ENCODE measurements at regions not wholly inside any gene's neighbourhood (a gene's known extent, or its start where the extent isn't known, plus 50 kb on each side); places are given as distances from the start of the nearest gene placed in this dataset.

GRCh38 chr7:106466867-106467266 lies 182.1 kb upstream of the NAMPT start:
- Histone ChIP-seq H3K9me3 (no peaks in the 10 kb centered on the region), H3K27ac (no peak overlapping the region), H3K27me3 (no peaks in the 10 kb centered on the region), H3K36me3 (no peaks in the 10 kb centered on the region), H3K4me1 (peaks cover 0 to 6% (median 0%) of the 10 kb centered on the region in 4 donors), H3K4me3 (no peak overlapping the region)
- TF ChIP-seq POLR2AphosphoS5 (IDR thresholded peaks at IDR 0.05): no peak
- TF ChIP-seq CTCF (IDR thresholded peaks at IDR 0.05): no peak
- no peak for TF ChIP-seq EP300 (IDR thresholded peaks at IDR 0.05; ENCODE audit: low read depth)
- no peak for TF ChIP-seq POLR2A (IDR thresholded peaks at IDR 0.05)
- WGBS, 2 donors (ENCODE audit: low coverage in 1 of 2): 62 to 81% methylated on average over 5 of the region's 5 CpGs
- intact Hi-C loops (cut with DNase I; ENCODE audit: low total_unique reads) (no loop called here), in situ Hi-C loops (cut with MboI; ENCODE audit: low pct_ligation_motif_present in 1 of 4, low pct_unique_long_range_greater_than_20kb in 1 of 4, low sequenced_read_pairs in 3 of 4) (loop anchor here in 2 of 4 donors (5.0 to 10.0 kb wide), 2 partner anchors 290 to 292 kb away; no protein-coding TSS in a partner anchor)
- DNase-seq: no peak

DNA sequence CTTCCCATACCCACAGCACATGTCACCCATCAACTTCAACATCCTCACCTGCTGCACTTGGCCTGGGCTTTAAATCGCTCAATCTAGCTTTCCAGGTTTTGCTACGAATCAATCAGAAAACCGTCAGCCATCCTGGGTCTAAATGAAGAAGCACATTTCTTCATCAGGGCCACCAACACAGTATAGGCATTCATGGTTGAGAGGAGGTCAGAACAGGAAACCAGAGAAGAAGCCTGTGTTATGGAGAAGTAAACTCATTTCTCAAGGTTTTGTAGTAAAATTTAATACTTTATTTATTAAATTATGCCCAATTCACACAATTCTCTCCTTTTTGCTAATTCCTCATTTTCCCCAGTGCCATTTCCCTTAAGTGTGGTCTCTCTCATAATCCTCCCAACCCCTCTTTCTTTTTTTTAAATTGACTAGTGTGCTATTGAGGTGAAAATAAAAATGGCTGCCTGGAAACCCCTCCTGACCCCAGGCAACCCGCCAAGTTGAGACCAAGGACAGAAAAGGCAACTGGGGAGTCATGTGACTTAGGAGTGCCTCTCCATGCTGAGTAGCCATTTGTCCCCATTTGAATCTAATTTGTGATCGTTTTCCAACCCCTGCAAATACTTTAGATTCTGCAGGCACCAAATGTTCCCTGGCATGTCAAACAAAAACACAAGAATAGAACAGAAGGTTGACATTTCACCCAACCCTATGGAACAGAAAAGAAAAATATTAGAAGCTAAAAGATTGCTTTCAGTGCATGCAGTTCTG lies 181.1 kb upstream of the NAMPT start:
- WGBS, 2 donors (ENCODE audit: low coverage in 1 of 2): 83 to 84% methylated on average over 4 to 5 of the region's 5 CpGs
- in situ Hi-C loops (cut with MboI; ENCODE audit: low pct_ligation_motif_present in 1 of 4, low pct_unique_long_range_greater_than_20kb in 1 of 4, low sequenced_read_pairs in 3 of 4): loop anchor here in 2 of 4 donors (5.0 to 10.0 kb wide), 2 partner anchors 289 to 291 kb away; no protein-coding TSS in a partner anchor

DNA sequence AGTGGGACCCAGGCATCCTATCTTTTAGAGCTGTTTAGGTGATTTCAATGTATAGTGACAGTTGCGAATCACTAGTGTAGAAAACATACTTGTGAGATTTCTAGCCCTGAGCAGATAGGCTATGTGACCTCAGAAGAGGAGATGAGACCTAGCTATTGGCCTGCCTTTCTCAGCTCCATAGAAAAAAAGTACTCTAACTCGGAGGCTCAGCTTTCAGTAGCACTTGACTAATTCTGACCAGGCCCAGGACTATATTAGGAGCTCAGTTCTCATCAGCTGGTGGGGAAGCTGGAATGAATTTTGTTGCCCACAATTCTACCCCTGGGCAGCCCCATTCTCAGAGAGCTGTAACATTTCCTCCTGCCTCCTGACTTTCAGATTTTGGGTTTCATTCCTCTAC lies 179.9 kb upstream of the NAMPT start:
- TF ChIP-seq POLR2A (IDR thresholded peaks at IDR 0.05): no peak
- no peak for TF ChIP-seq EP300 (IDR thresholded peaks at IDR 0.05; ENCODE audit: low read depth)
- no peak for TF ChIP-seq POLR2AphosphoS5 (IDR thresholded peaks at IDR 0.05)
- no peak for TF ChIP-seq CTCF (IDR thresholded peaks at IDR 0.05)
- no peak for DNase-seq
- WGBS, 2 donors (ENCODE audit: low coverage in 1 of 2): 92% methylated on average over 2 of the region's 2 CpGs; no CpG with 5 or more reads in 1 of the 2 donors
- Histone ChIP-seq H3K4me1 (peaks cover 0 to 6% (median 0%) of the 10 kb centered on the region in 4 donors), H3K27me3 (no peaks in the 10 kb centered on the region), H3K4me3 (no peak overlapping the region), H3K27ac (no peak overlapping the region), H3K36me3 (no peaks in the 10 kb centered on the region), H3K9me3 (no peaks in the 10 kb centered on the region)
- intact Hi-C loops (cut with DNase I; ENCODE audit: low total_unique reads) (no loop called here), in situ Hi-C loops (cut with MboI; ENCODE audit: low pct_ligation_motif_present in 1 of 4, low pct_unique_long_range_greater_than_20kb in 1 of 4, low sequenced_read_pairs in 3 of 4) (loop anchor here (5.0 to 10.0 kb wide), 2 partner anchors 287 to 290 kb away; no protein-coding TSS in a partner anchor)

More for the DNA sequence above, 181.1 kb upstream of the NAMPT start:
- H3K27ac ChIP-seq: no peak overlapping the region
- no peak for DNase-seq
- no peak overlapping the region for H3K4me3 ChIP-seq
- TF ChIP-seq EP300 (IDR thresholded peaks at IDR 0.05; ENCODE audit: low read depth): no peak
- TF ChIP-seq POLR2AphosphoS5 (IDR thresholded peaks at IDR 0.05): no peak
- TF ChIP-seq CTCF (IDR thresholded peaks at IDR 0.05): no peak
- TF ChIP-seq POLR2A (IDR thresholded peaks at IDR 0.05): no peak
- no peaks in the 10 kb centered on the region for H3K36me3 ChIP-seq
- H3K27me3 ChIP-seq: no peaks in the 10 kb centered on the region
- no peaks in the 10 kb centered on the region for H3K9me3 ChIP-seq
- peaks cover 0 to 6% (median 0%) of the 10 kb centered on the region in 4 donors for H3K4me1 ChIP-seq
- intact Hi-C loops (cut with DNase I; ENCODE audit: low total_unique reads): no loop called here

DNA sequence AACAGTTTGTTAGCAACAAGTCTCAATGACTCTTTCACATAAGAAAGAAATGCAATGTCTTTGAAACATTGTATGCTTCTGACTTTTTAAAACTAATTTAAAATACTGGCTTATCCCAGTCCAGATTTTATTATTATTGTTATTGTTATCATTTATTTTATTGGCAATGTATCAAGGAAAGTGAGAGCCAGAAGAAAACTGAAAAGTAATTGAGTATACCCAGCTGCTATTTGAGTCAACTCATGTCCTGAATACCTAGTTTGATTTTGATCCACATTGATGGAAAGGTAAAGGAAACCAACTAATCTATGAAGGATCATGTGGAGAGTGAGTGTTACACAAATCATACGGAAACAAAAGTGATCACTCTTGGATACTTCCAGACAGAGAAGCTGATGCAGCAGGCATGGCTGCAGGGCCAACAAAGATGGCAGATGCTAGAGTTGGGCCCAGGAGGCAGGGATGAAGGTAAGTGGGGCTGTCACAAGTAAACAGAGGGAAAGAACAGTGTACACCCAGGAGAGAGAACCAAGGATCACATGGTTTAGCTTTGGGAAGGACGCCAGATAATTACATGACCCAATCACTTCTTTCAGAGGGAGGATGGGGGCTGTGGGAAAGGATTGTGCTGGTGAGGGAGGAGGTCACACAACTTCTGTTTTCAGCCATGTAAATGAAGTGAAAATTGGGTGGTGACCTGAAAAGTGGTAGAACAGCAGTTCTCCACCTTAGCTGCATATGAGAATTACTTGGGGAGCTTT lies 179.2 kb upstream of the NAMPT start:
- no peaks in the 10 kb centered on the region for H3K27me3 ChIP-seq
- no peak for DNase-seq
- 67 to 89% methylated on average over 1 to 2 of the region's 2 CpGs for WGBS, 2 donors (ENCODE audit: low coverage in 1 of 2)
- TF ChIP-seq EP300 (IDR thresholded peaks at IDR 0.05; ENCODE audit: low read depth): no peak
- TF ChIP-seq CTCF (IDR thresholded peaks at IDR 0.05): no peak
- no peak for TF ChIP-seq POLR2A (IDR thresholded peaks at IDR 0.05)
- no peak for TF ChIP-seq POLR2AphosphoS5 (IDR thresholded peaks at IDR 0.05)
- intact Hi-C loops (cut with DNase I; ENCODE audit: low total_unique reads): loop anchor here (2.0 kb wide), 1 partner anchor 287 kb away; no protein-coding TSS in a partner anchor
- no peaks in the 10 kb centered on the region for H3K9me3 ChIP-seq
- no peaks in the 10 kb centered on the region for H3K36me3 ChIP-seq
- H3K4me3 ChIP-seq: no peak overlapping the region
- H3K4me1 ChIP-seq: peaks cover 0 to 6% (median 0%) of the 10 kb centered on the region in 4 donors
- H3K27ac ChIP-seq: no peak overlapping the region
- in situ Hi-C loops (cut with MboI; ENCODE audit: low pct_ligation_motif_present in 1 of 4, low pct_unique_long_range_greater_than_20kb in 1 of 4, low sequenced_read_pairs in 3 of 4): loop anchor here in 3 of 4 donors (5.0 to 10.0 kb wide), 2 partner anchors 287 to 289 kb away; no protein-coding TSS in a partner anchor
